ENCODE measurements at regions not wholly inside any gene's neighbourhood (a gene's known extent, or its start where the extent isn't known, plus 50 kb on each side); places are given as distances from the start of the nearest gene placed in this dataset.

- TF ChIP-seq CTCF (IDR thresholded peaks at IDR 0.05) = no peak
- no peak for TF ChIP-seq POLR2A (IDR thresholded peaks at IDR 0.05)
- no peak for TF ChIP-seq POLR2AphosphoS5 (IDR thresholded peaks at IDR 0.05)
- no peak for TF ChIP-seq EP300 (IDR thresholded peaks at IDR 0.05)
These were observed 153.7 kb downstream of the CAVIN4 start for GRCh38 chr9:100731557-100731956.

Data from gastroesophageal sphincter (tissue), 3 donors.